PC-9 (cell line): ENCODE measurements at regions not wholly inside any gene's neighbourhood (a gene's known extent, or its start where the extent isn't known, plus 50 kb on each side); places are given as distances from the start of the nearest gene placed in this dataset.

Experiments used
- BruUV-seq: library from RNA; stranded (reverse); fragments of 400-500 nt; replicated peaks from 2 replicates; lab custom pipeline; 2021; lab: Mats Ljungman, UMichigan
- CTCF ChIA-PET: fragments of 300-600 bp; sonication (Branson Sonifier 250); formaldehyde crosslinking; loops from one replicate; lab custom pipeline; 2022; ENCODE audit warnings: antibody characterized with exemption; lab: Charles Lee
- POLR2A ChIA-PET: fragments of 300-600 bp; sonication (Branson Sonifier 250); formaldehyde crosslinking; loops from one replicate; lab custom pipeline; 2022; ENCODE audit warnings: antibody characterized with exemption; ENCODE audit not compliant: unreplicated experiment; lab: Charles Lee
- DNase-seq, 2 experiments: peaks; one replicate each; pipeline versions ENCODE4 v3.0.0 to v3.0.0-alpha.2; 2015 to 2022; ENCODE audit warnings: mixed read lengths in 1 of 2
- H2AFZ ChIP-seq: fragments of 200-600 bp; sonication (generic); 2 replicates; pipeline ENCODE4 v1.8.1; 2017; ENCODE audit warnings: antibody characterized with exemption
- H3F3A ChIP-seq: fragments of 200-600 bp; sonication (generic); 2 replicates; pipeline ENCODE4 v1.8.1; 2017; ENCODE audit warnings: antibody characterized with exemption, mild to moderate bottlenecking, low read depth; ENCODE audit not compliant: insufficient read depth
- H3K27ac ChIP-seq: fragments of 200-600 bp; sonication (generic); 2 replicates; pipeline ENCODE4 v1.6.1; 2016; ENCODE audit warnings: mixed run types
- H3K27me3 ChIP-seq: fragments of 200-600 bp; sonication (generic); 2 replicates; pipeline ENCODE4 v1.6.1; 2016; ENCODE audit warnings: low read depth, mixed run types; ENCODE audit not compliant: insufficient read depth
- H3K36me3 ChIP-seq: fragments of 200-600 bp; sonication (generic); 2 replicates; pipeline ENCODE4 v1.6.1; 2016; ENCODE audit warnings: low read depth, mixed run types
- H3K4me1 ChIP-seq: fragments of 200-600 bp; sonication (generic); replicated peaks from 2 replicates; pipeline ENCODE4 v1.6.1; 2016; ENCODE audit warnings: mixed run types; ENCODE audit not compliant: insufficient read depth
- H3K4me2 ChIP-seq: fragments of 200-600 bp; sonication (generic); 2 replicates; pipeline ENCODE4 v1.6.1; 2017; ENCODE audit warnings: mixed run types
- H3K4me3 ChIP-seq: fragments of 200-600 bp; sonication (generic); 2 replicates; pipeline ENCODE4 v1.6.1; 2016; ENCODE audit warnings: mixed run types
- H3K79me2 ChIP-seq: fragments of 200-600 bp; sonication (generic); 2 replicates; pipeline ENCODE4 v1.6.1; 2017; ENCODE audit warnings: low read depth, mixed run types
- H3K9me2 ChIP-seq: fragments of 200-600 bp; sonication (generic); 2 replicates; pipeline ENCODE4 v1.8.1; 2017; ENCODE audit warnings: mild to moderate bottlenecking; ENCODE audit not compliant: insufficient read depth
- H3K9me3 ChIP-seq: fragments of 200-600 bp; sonication (generic); 2 replicates; pipeline ENCODE4 v1.8.1; 2016; ENCODE audit warnings: low read depth; ENCODE audit not compliant: insufficient read depth
- H4K20me1 ChIP-seq: fragments of 200-600 bp; sonication (generic); 2 replicates; pipeline ENCODE4 v1.8.1; 2017; ENCODE audit not compliant: insufficient read depth
- EZH2 ChIP-seq: fragments of 200-600 bp; sonication (generic); IDR thresholded peaks from 2 replicates; pipeline ENCODE4 v1.8.0; 2017; ENCODE audit warnings: antibody characterized with exemption, low read depth
- intact Hi-C: fragments of 100-400 bp; cut with micrococcal nuclease; formaldehyde crosslinking; loops from one replicate; pipeline ENCODE4 v1.10.0; 2022; ENCODE audit not compliant: unreplicated experiment
- TF ChIP-seq, protein P1 (sequence below): fragments of 200-600 bp; sonication (generic); conservative IDR thresholded peaks from 2 replicates; pipeline ENCODE4 v1.6.1; 2017; ENCODE audit warnings: mixed run types, antibody characterized with exemption, mild to moderate bottlenecking, moderate library complexity

GRCh38 chr5:124355928-124356327 is 390.5 kb downstream of the ZNF608 start:
- Histone ChIP-seq H3K4me3 (no peak overlapping the region), H3K27ac (no peak overlapping the region), H3K4me2 (no peak overlapping the region), H2AFZ (no peak overlapping the region), H3K9me2 (no peaks in the 10 kb centered on the region), H3K9me3 (no peaks in the 10 kb centered on the region), H3K36me3 (no peaks in the 10 kb centered on the region), H3F3A (no peaks in the 10 kb centered on the region), H3K4me1 (no peaks in the 10 kb centered on the region), H3K27me3 (no peaks in the 10 kb centered on the region), H4K20me1 (no peaks in the 10 kb centered on the region), H3K79me2 (no peaks in the 10 kb centered on the region)
- DNase-seq: no peak
- TF ChIP-seq, protein P1, sequence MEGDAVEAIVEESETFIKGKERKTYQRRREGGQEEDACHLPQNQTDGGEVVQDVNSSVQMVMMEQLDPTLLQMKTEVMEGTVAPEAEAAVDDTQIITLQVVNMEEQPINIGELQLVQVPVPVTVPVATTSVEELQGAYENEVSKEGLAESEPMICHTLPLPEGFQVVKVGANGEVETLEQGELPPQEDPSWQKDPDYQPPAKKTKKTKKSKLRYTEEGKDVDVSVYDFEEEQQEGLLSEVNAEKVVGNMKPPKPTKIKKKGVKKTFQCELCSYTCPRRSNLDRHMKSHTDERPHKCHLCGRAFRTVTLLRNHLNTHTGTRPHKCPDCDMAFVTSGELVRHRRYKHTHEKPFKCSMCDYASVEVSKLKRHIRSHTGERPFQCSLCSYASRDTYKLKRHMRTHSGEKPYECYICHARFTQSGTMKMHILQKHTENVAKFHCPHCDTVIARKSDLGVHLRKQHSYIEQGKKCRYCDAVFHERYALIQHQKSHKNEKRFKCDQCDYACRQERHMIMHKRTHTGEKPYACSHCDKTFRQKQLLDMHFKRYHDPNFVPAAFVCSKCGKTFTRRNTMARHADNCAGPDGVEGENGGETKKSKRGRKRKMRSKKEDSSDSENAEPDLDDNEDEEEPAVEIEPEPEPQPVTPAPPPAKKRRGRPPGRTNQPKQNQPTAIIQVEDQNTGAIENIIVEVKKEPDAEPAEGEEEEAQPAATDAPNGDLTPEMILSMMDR: no peak
- TF ChIP-seq EZH2: no peak
- no TSS peak for BruUV-seq
- ChIA-PET POLR2A (no interaction called here), CTCF (interaction anchor here (0.6 kb wide), 1 partner anchor 9 kb away, joined by 3 read pairs; no protein-coding TSS in a partner anchor)
- intact Hi-C loops: no loop called here

GRCh38 chr5:124353016-124353415 is 393.4 kb downstream of the ZNF608 start:
- BruUV-seq: no TSS peak
- Histone ChIP-seq H3K27me3 (no peaks in the 10 kb centered on the region), H3K79me2 (no peaks in the 10 kb centered on the region), H3K27ac (no peak overlapping the region), H3K36me3 (no peaks in the 10 kb centered on the region), H3K9me2 (no peaks in the 10 kb centered on the region), H3K4me1 (no peaks in the 10 kb centered on the region), H2AFZ (no peak overlapping the region), H4K20me1 (no peaks in the 10 kb centered on the region), H3F3A (no peaks in the 10 kb centered on the region), H3K4me2 (no peak overlapping the region), H3K4me3 (no peak overlapping the region), H3K9me3 (no peaks in the 10 kb centered on the region)
- TF ChIP-seq, protein P1: no peak
- no peak for TF ChIP-seq EZH2
- DNase-seq: no peak
- ChIA-PET POLR2A (no interaction called here), CTCF (no interaction called here)
- intact Hi-C loops: no loop called here

DNA sequence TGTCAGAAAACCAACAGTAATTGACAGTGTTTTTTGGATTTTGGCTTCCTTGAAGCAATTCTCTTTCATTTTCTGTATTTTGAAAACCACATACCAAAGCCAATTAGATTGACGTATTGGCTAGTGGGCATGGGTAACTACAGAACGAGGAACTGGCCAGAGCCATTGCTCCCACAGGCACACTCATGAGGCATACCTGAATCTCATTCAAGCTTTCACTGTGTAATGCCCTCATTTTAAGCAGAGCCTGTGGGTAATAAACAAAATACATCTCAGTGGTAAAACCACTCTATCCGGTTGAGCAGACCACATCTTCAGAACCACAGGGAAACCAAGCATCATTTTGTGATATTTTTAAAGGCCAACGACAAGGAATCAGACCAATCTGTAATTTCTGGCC is 394.1 kb downstream of the ZNF608 start:
- Histone ChIP-seq H3K4me1 (no peaks in the 10 kb centered on the region), H3F3A (no peaks in the 10 kb centered on the region), H3K9me2 (no peaks in the 10 kb centered on the region), H3K27ac (no peak overlapping the region), H3K79me2 (no peaks in the 10 kb centered on the region), H4K20me1 (no peaks in the 10 kb centered on the region), H3K36me3 (no peaks in the 10 kb centered on the region), H3K9me3 (no peaks in the 10 kb centered on the region), H3K4me3 (no peak overlapping the region), H3K4me2 (no peak overlapping the region), H2AFZ (no peak overlapping the region), H3K27me3 (no peaks in the 10 kb centered on the region)
- intact Hi-C loops: no loop called here
- no peak for DNase-seq
- ChIA-PET POLR2A (no interaction called here), CTCF (no interaction called here)
- BruUV-seq: no TSS peak
- no peak for TF ChIP-seq EZH2
- TF ChIP-seq, protein P1: no peak
